Upper lobe of right lung (tissue), 1 donor: ENCODE measurements at regions not wholly inside any gene's neighbourhood (a gene's known extent, or its start where the extent isn't known, plus 50 kb on each side); places are given as distances from the start of the nearest gene placed in this dataset.

Experiments
- ATAC-seq: fragments of 200-7000 bp; cut with Tn5 transposase; one replicate; pipeline ENCODE4 v1.9.1; 2020; ENCODE audit warnings: mild to moderate bottlenecking, moderate library complexity
- DNase-seq: peaks from one replicate; pipeline ENCODE4 v3.0.0-alpha.2; 2020
- H3K27ac ChIP-seq: fragments of 200-600 bp; one replicate; pipeline ENCODE4 v1.8.0; 2022
- H3K27me3 ChIP-seq: fragments of 200-600 bp; one replicate; pipeline ENCODE4 v1.8.0; 2022; ENCODE audit warnings: mild to moderate bottlenecking
- H3K36me3 ChIP-seq: fragments of 200-600 bp; one replicate; pipeline ENCODE4 v1.8.0; 2022
- H3K4me1 ChIP-seq: fragments of 200-600 bp; one replicate; pipeline ENCODE4 v1.8.0; 2022
- H3K4me3 ChIP-seq: fragments of 200-600 bp; one replicate; pipeline ENCODE4 v1.8.0; 2022; ENCODE audit warnings: mild to moderate bottlenecking
- H3K9me3 ChIP-seq: fragments of 200-600 bp; one replicate; pipeline ENCODE4 v1.8.0; 2022
- CTCF ChIP-seq: fragments of 200-600 bp; IDR thresholded peaks from one replicate; pipeline ENCODE4 v1.8.0; 2022; ENCODE audit warnings: antibody characterized with exemption
- intact Hi-C: fragments of 100-400 bp; cut with DNase I; formaldehyde crosslinking; loops from one replicate; pipeline ENCODE4 v1.11.0; 2022
- donor health status: DM: no; HTN: yes; CAD: no; lungs with severe emphysema.

GRCh38 chr5:31000287-31000686 is 193.2 kb upstream of the CDH6 start:
- Histone ChIP-seq H3K36me3 (no peaks in the 10 kb centered on the region), H3K4me3 (no peak overlapping the region), H3K4me1 (no peaks in the 10 kb centered on the region), H3K27me3 (no peaks in the 10 kb centered on the region), H3K9me3 (no peaks in the 10 kb centered on the region), H3K27ac (no peak overlapping the region)
- ATAC-seq (no peak), DNase-seq (no peak)
- intact Hi-C loops, result no loop called here
- no peak for TF ChIP-seq CTCF

GRCh38 chr5:30997681-30998080 is 195.8 kb upstream of the CDH6 start:
- H3K27me3 ChIP-seq, result no peaks in the 10 kb centered on the region
- DNase-seq (no peak), ATAC-seq (no peak)
- no peak for TF ChIP-seq CTCF
- H3K36me3 ChIP-seq, result no peaks in the 10 kb centered on the region
- no peak overlapping the region for H3K4me3 ChIP-seq
- H3K9me3 ChIP-seq, result no peaks in the 10 kb centered on the region
- intact Hi-C loops, result no loop called here
- H3K27ac ChIP-seq, result no peak overlapping the region
- H3K4me1 ChIP-seq, result no peaks in the 10 kb centered on the region

GRCh38 chr5:30994902-30995301 is 198.6 kb upstream of the CDH6 start:
- Histone ChIP-seq H3K27ac (no peak overlapping the region), H3K9me3 (no peaks in the 10 kb centered on the region), H3K4me1 (no peaks in the 10 kb centered on the region), H3K36me3 (no peaks in the 10 kb centered on the region), H3K4me3 (no peak overlapping the region), H3K27me3 (no peaks in the 10 kb centered on the region)
- intact Hi-C loops, result no loop called here
- no peak for TF ChIP-seq CTCF
- DNase-seq (no peak), ATAC-seq (no peak)

- ATAC-seq (no peak), DNase-seq (no peak)
- no peak for TF ChIP-seq CTCF
- no peaks in the 10 kb centered on the region for H3K4me1 ChIP-seq
- no peak overlapping the region for H3K4me3 ChIP-seq
- H3K27ac ChIP-seq, result no peak overlapping the region
- H3K36me3 ChIP-seq, result no peaks in the 10 kb centered on the region
- no peaks in the 10 kb centered on the region for H3K27me3 ChIP-seq
- no peaks in the 10 kb centered on the region for H3K9me3 ChIP-seq
- intact Hi-C loops, result no loop called here
These were observed 199.3 kb upstream of the CDH6 start for GRCh38 chr5:30994176-30994575.

- Histone ChIP-seq H3K9me3 (no peaks in the 10 kb centered on the region), H3K4me3 (no peak overlapping the region), H3K27ac (no peak overlapping the region), H3K36me3 (no peaks in the 10 kb centered on the region), H3K4me1 (no peaks in the 10 kb centered on the region), H3K27me3 (no peaks in the 10 kb centered on the region)
- no peak for DNase-seq
- intact Hi-C loops, result no loop called here
- TF ChIP-seq CTCF, result no peak
- no peak for ATAC-seq
These were observed 202.0 kb upstream of the CDH6 start for GRCh38 chr5:30991462-30991861.

- ATAC-seq (no peak), DNase-seq (no peak)
- no peaks in the 10 kb centered on the region for H3K36me3 ChIP-seq
- H3K27me3 ChIP-seq, result no peaks in the 10 kb centered on the region
- H3K9me3 ChIP-seq, result no peaks in the 10 kb centered on the region
- intact Hi-C loops, result no loop called here
- no peaks in the 10 kb centered on the region for H3K4me1 ChIP-seq
- H3K4me3 ChIP-seq, result no peak overlapping the region
- no peak for TF ChIP-seq CTCF
- H3K27ac ChIP-seq, result no peak overlapping the region
These were observed 211.9 kb upstream of the CDH6 start for GRCh38 chr5:30981576-30981975.
